ENCODE measurements at regions not wholly inside any gene's neighbourhood (a gene's known extent, or its start where the extent isn't known, plus 50 kb on each side); places are given as distances from the start of the nearest gene placed in this dataset.

DNA sequence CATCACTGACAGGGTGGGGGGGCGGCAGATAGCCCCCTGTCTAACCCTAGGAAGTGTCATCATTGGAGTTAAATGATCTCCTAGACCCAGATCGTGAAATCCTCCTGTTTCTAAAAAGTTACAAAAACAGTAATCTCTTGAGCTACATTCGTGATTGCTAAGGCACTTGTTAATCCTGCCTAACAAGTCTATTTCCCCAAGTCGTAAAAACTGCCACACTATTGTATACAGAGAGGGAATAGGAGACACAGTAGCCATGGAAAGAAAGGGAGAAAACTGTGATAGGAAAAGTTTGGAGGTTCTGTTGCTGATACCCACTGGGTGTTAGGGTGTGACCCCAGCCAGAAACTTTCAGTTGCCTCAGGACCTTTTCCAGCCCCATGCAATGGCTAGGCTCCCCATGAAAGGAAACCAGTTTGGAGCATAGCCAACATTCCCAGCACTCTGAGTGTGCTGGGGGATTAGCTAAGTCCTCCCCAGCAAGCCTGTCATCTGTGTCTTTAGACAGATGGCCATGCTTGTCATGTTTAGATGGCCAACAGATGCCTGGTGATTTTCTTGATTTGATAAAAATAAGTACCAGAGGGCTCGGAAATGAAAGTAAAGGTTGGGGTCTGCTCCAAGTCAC lies 63.3 kb upstream of the ANXA10 start:
- no peak for TF ChIP-seq POLR2AphosphoS5 (IDR thresholded peaks at IDR 0.05; ENCODE audit: low read depth, low read length)
- TF ChIP-seq TAF1 (IDR thresholded peaks at IDR 0.05; ENCODE audit: low read depth, low read length) = no peak
- no peak for TF ChIP-seq SPI1 (IDR thresholded peaks at IDR 0.05; ENCODE audit: low read depth, low read length)
- no peak for TF ChIP-seq POU2F2 (IDR thresholded peaks at IDR 0.05; ENCODE audit: low read depth, low read length)
- no peak for TF ChIP-seq POLR2A (IDR thresholded peaks at IDR 0.05; ENCODE audit: low read depth, low read length)
- no peak for TF ChIP-seq PAX5 (IDR thresholded peaks at IDR 0.05; ENCODE audit: insufficient read depth, low read length, severe bottlenecking)
- FAIRE-seq = no peak
- no peak for DNase-seq (ENCODE audit: insufficient read length, low spot score)

DNA sequence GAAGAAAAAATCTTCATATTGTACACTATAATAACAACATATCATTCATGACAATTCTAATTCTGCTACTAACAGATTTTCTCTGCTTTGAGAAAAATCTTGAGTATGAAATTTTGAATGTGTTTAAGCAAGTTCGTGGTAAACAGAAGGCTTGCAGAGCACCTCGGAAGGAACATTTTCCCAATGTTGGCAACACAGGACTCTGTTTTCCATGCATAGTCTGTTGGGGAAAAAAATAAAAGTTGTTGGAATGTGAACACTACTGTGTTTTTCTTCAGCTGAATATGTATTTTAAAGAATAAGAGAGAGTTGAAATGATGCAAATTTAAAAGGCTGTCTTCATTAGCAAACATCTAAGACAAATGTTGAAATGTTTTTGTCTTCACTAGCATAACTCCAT lies 54.7 kb upstream of the ANXA10 start:
- no peak for FAIRE-seq
- TF ChIP-seq POLR2AphosphoS5 (IDR thresholded peaks at IDR 0.05; ENCODE audit: low read depth, low read length) (no peak), TAF1 (IDR thresholded peaks at IDR 0.05; ENCODE audit: low read depth, low read length) (no peak), POLR2A (IDR thresholded peaks at IDR 0.05; ENCODE audit: low read depth, low read length) (no peak), PAX5 (IDR thresholded peaks at IDR 0.05; ENCODE audit: insufficient read depth, low read length, severe bottlenecking) (no peak), POU2F2 (IDR thresholded peaks at IDR 0.05; ENCODE audit: low read depth, low read length) (no peak), SPI1 (IDR thresholded peaks at IDR 0.05; ENCODE audit: low read depth, low read length) (no peak)
- DNase-seq (ENCODE audit: insufficient read length, low spot score) = no peak

DNA sequence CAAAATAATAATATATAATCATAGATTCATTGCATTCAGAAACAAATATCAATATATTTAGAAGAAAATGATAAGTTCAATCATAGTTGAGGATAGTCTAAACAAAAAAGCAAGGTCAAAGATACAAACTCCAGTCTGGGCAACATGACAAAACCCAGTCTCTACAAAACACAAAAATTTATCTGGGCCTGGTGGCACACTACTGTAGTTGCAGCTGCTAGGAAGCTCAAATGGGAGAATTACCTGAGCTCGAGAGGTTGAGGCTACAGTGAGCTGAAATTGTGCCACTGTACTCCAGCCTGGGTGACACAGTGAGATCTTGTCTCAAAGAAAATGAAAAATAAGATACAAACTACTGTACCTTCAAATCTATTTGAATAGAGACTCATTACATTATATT lies 52.7 kb upstream of the ANXA10 start:
- DNase-seq (ENCODE audit: insufficient read length, low spot score) (no peak), FAIRE-seq (no peak)
- TF ChIP-seq PAX5 (IDR thresholded peaks at IDR 0.05; ENCODE audit: insufficient read depth, low read length, severe bottlenecking) (no peak), SPI1 (IDR thresholded peaks at IDR 0.05; ENCODE audit: low read depth, low read length) (no peak), POU2F2 (IDR thresholded peaks at IDR 0.05; ENCODE audit: low read depth, low read length) (no peak), POLR2A (IDR thresholded peaks at IDR 0.05; ENCODE audit: low read depth, low read length) (no peak), TAF1 (IDR thresholded peaks at IDR 0.05; ENCODE audit: low read depth, low read length) (no peak), POLR2AphosphoS5 (IDR thresholded peaks at IDR 0.05; ENCODE audit: low read depth, low read length) (no peak)

Measured in GM12891 (cell line).